GM19099 (cell line): ENCODE measurements at regions not wholly inside any gene's neighbourhood (a gene's known extent, or its start where the extent isn't known, plus 50 kb on each side); places are given as distances from the start of the nearest gene placed in this dataset.

Experiments
- POLR2A ChIP-seq: IDR thresholded peaks from 3 replicates; pipeline ENCODE4 v1.6.1; 2011; ENCODE audit warnings: low read depth; ENCODE audit not compliant: insufficient read length; ENCODE audit errors: extremely low read depth

GRCh38 chr10:62584731-62585130, 210.6 kb downstream of the ZNF365 start:
- no peak for TF ChIP-seq POLR2A

- TF ChIP-seq POLR2A = no peak
These were observed 211.1 kb downstream of the ZNF365 start for GRCh38 chr10:62585211-62585775.

- no peak for TF ChIP-seq POLR2A
These were observed 212.8 kb downstream of the ZNF365 start for GRCh38 chr10:62587011-62587410.

DNA sequence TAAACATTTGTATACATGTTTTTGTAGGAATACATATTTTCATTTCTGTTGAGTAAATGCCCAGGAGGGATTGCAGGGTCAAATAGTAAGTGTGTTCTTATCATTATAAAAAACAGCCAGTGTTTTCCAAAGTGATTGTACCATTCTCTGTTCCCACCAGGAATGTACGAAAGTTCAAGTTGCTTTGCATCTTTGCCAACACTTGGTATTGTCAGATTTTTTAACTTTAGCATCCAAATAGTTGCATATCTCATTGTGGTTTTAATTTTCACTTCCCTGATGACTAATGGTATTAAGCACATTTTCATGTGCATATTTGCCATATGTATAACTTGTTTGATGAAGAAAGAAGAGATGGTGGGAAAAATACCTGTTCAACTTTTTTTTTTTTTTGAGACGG, 213.9 kb downstream of the ZNF365 start:
- no peak for TF ChIP-seq POLR2A

GRCh38 chr10:62589689-62590088, 214.8 kb upstream of the ADO start:
- TF ChIP-seq POLR2A = no peak

DNA sequence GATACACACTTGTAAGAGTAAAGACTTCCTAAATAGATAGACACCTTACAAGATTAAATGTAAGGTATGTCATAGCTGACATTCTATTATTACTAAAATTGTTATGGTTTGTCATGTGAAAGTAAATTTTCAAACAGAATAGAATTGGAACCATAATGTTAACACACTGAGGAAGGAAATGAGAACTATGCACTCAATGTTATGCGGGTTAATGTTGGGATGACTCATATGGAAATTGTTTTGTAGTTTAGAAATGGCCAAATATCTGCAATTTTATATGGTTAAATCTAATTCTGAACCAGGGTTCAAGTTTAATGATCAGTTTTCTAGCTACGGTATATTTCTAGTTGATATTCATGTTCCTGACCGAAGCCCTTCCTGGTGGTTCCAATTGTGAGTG, 214.2 kb upstream of the ADO start:
- TF ChIP-seq POLR2A = no peak

DNA sequence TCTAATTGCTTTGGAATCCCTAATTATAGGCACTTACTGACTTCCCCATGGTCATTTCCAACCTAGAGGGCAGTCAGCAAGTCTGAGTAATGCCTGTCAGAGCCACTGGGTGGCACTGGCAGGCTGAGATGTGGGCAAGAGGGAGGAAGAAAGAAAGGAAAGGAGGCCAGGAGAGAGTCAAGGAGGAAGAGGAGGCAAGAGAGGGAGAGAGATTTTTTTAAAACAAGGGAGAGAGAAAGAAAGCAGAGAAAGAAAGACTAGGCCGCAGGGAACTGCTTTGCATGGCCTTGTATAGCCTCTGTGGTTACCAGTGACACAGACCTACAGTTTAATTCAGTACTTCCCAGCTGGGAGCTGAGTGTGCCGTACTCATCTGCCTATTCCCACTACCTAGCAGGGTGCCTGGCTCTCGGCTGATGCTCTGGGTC, 210.4 kb upstream of the ADO start:
- TF ChIP-seq POLR2A = no peak

DNA sequence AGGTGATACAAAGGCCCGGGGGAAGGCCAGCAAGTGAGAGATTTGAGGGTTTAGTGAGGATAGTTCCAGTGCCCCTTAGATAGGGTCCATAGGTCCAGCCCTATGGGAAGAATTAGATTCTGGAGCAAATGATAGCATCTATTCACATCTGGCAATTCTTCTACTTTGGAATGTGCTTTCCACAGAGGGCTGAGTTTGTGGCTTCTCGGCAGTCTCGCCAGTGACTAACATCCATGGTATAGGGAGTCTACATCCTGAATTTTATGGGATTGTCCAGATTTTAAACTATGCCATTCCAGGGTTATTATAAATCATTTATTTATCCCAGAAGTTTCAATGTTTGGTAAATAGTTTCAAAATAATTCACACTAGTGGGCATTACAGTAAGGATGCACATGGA, 207.3 kb upstream of the ADO start:
- no peak for TF ChIP-seq POLR2A

GRCh38 chr10:62599161-62599560, 205.4 kb upstream of the ADO start:
- TF ChIP-seq POLR2A = no peak

DNA sequence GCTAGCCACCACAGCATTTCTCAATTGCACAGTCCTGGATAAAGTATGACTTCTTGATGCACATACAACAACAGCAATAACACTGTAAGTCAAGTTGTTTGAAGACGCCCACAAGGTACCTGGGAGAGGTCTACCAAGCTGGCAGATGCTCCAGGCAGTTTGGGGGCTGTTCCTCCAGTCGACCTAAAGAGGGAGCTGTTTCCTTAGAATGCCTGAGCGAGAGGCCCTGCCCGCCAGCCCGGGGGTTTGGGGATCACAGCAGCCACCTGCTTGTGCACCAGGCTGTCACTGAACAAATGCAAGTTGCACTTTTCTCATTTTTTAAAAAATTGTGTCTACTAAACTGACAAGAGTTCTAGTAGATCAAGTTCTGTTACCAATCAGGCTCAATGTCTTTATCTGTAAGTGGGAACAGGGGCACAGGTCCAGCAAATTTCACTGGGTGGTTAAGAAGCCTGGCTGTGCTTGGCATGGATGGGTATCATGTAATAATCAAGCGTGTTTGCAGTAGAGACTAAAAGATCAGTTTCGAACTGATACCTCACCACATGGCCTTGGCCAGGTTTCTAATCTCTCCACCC, 193.8 kb upstream of the ADO start:
- no peak for TF ChIP-seq POLR2A

DNA sequence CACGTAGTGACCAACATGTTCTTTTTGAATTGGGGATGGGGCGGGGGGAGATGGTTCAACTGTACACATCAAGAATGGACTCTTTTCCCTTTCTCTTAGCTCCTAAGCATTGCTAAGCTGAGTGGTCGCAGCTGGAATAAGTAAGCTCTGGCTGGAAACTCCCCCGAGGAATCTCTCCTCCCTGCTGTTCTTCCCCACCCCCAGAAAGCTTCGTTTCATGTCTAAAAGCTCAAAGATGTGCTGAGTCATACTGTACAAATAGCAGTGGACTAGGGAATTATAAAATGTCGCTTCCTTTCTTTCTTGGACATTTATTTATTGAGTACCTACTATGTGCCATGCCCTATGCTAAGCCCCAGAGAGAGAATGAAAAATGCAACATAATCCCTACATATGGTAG, 191.1 kb upstream of the ADO start:
- no peak for TF ChIP-seq POLR2A

- TF ChIP-seq POLR2A = no peak
These were observed 190.7 kb upstream of the ADO start for GRCh38 chr10:62613859-62614258.

GRCh38 chr10:62614389-62615157, 189.9 kb upstream of the ADO start:
- TF ChIP-seq POLR2A = no peak

- no peak for TF ChIP-seq POLR2A
These were observed 187.5 kb upstream of the ADO start for GRCh38 chr10:62616885-62617590.

- TF ChIP-seq POLR2A = no peak
These were observed 186.9 kb upstream of the ADO start for GRCh38 chr10:62617652-62618051.

DNA sequence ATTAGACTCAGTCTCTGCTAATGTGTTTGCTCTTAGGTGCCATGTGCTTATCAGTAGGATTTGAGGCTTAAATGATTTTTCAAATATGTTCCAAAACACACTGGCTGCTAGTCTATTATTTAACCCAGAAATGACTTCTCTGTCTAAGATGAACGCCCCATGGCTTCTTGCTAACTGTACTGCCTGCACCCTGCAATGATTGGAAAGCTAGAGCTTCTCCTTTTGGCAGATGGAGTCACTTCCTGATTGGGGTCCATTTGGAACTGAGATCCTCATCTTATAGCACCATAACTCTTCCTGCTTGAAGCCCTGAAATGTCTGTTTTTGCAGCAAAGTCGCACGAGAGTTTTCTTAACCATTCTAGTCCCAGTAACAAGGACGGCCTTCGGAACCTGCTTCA, 186.5 kb upstream of the ADO start:
- no peak for TF ChIP-seq POLR2A
